ENCODE measurements at regions not wholly inside any gene's neighbourhood (a gene's known extent, or its start where the extent isn't known, plus 50 kb on each side); places are given as distances from the start of the nearest gene placed in this dataset.

DNA sequence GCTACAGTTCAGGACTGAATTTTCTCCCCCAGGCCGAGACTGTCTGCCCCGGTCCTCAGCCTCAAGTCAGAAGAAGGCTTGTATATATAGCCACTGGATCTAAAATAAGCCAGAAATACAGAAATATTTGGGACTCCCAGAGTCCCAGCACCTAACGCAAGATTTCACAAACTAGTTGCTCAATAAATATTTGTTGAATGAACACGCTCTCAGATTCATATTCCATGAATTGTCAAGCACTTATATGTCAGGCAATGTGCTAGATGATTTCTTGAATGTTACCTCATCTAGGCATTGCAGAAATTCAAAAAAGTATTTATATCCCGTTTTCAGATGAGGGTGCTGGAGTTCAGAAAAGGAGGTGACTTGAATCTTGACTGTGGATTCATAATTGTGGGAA, 163.7 kb upstream of the KLHL29 start:
- H3K4me2 ChIP-seq (ENCODE audit: low read length) = no peak overlapping the region
- H3K36me3 ChIP-seq (ENCODE audit: control insufficient read depth, low read length) = no peaks in the 10 kb centered on the region
- no peaks in the 10 kb centered on the region for H3K9me2 ChIP-seq (replicated peaks; ENCODE audit: control insufficient read depth, low read length)
- no peak overlapping the region for H3K4me3 ChIP-seq (ENCODE audit: low read length)
- no peak overlapping the region for H3K27ac ChIP-seq (ENCODE audit: low read depth, low read length)
- no peaks in the 10 kb centered on the region for H3F3A ChIP-seq (ENCODE audit: control insufficient read depth, insufficient read depth)
- no peaks in the 10 kb centered on the region for H3K27me3 ChIP-seq (ENCODE audit: control insufficient read depth, low read length)
- TF ChIP-seq, protein P1, sequence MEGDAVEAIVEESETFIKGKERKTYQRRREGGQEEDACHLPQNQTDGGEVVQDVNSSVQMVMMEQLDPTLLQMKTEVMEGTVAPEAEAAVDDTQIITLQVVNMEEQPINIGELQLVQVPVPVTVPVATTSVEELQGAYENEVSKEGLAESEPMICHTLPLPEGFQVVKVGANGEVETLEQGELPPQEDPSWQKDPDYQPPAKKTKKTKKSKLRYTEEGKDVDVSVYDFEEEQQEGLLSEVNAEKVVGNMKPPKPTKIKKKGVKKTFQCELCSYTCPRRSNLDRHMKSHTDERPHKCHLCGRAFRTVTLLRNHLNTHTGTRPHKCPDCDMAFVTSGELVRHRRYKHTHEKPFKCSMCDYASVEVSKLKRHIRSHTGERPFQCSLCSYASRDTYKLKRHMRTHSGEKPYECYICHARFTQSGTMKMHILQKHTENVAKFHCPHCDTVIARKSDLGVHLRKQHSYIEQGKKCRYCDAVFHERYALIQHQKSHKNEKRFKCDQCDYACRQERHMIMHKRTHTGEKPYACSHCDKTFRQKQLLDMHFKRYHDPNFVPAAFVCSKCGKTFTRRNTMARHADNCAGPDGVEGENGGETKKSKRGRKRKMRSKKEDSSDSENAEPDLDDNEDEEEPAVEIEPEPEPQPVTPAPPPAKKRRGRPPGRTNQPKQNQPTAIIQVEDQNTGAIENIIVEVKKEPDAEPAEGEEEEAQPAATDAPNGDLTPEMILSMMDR (IDR thresholded peaks at IDR 0.05; ENCODE audit: low read depth, low read length, poor library complexity, severe bottlenecking) = no peak
- no peak for TF ChIP-seq EZH2phosphoT487 (IDR thresholded peaks at IDR 0.05; ENCODE audit: borderline replicate concordance, low read length)
- H3K79me2 ChIP-seq (ENCODE audit: control insufficient read depth, low read length) = no peaks in the 10 kb centered on the region
- no peaks in the 10 kb centered on the region for H3K4me1 ChIP-seq (ENCODE audit: control insufficient read depth, low read length)
- H3K9me3 ChIP-seq (ENCODE audit: control insufficient read depth, insufficient read depth, low read length) = no peaks in the 10 kb centered on the region
- H4K20me1 ChIP-seq (ENCODE audit: control insufficient read depth, insufficient read depth, low read depth, low read length) = no peaks in the 10 kb centered on the region

DNA sequence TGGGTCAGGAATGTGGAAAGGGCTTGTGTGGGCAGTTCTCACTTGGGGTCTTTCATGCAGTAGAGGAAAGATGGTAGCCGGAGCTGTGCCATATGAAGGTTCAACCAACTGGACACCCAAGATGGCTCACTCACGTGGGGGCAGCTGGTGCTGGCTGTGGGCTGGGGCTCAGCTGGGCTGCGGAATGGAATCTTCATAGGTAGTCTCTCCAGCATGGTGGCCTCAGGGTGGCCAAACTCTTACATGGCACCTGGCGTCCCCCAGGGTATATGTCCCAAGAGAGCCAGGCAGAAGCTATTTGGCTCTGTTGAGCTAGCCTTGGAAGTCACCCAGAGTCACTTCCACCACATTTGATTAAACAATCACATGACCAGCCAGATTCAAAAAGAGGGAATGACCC, 163.1 kb upstream of the KLHL29 start:
- H3F3A ChIP-seq (ENCODE audit: control insufficient read depth, insufficient read depth) = no peaks in the 10 kb centered on the region
- no peak overlapping the region for H3K27ac ChIP-seq (ENCODE audit: low read depth, low read length)
- TF ChIP-seq, protein P1 (IDR thresholded peaks at IDR 0.05; ENCODE audit: low read depth, low read length, poor library complexity, severe bottlenecking) = no peak
- no peak for TF ChIP-seq EZH2phosphoT487 (IDR thresholded peaks at IDR 0.05; ENCODE audit: borderline replicate concordance, low read length)
- no peaks in the 10 kb centered on the region for H3K36me3 ChIP-seq (ENCODE audit: control insufficient read depth, low read length)
- H3K79me2 ChIP-seq (ENCODE audit: control insufficient read depth, low read length) = no peaks in the 10 kb centered on the region
- no peak overlapping the region for H3K4me3 ChIP-seq (ENCODE audit: low read length)
- no peaks in the 10 kb centered on the region for H3K9me3 ChIP-seq (ENCODE audit: control insufficient read depth, insufficient read depth, low read length)
- H3K27me3 ChIP-seq (ENCODE audit: control insufficient read depth, low read length) = no peaks in the 10 kb centered on the region
- no peaks in the 10 kb centered on the region for H4K20me1 ChIP-seq (ENCODE audit: control insufficient read depth, insufficient read depth, low read depth, low read length)
- no peaks in the 10 kb centered on the region for H3K9me2 ChIP-seq (replicated peaks; ENCODE audit: control insufficient read depth, low read length)
- H3K4me1 ChIP-seq (ENCODE audit: control insufficient read depth, low read length) = no peaks in the 10 kb centered on the region
- no peak overlapping the region for H3K4me2 ChIP-seq (ENCODE audit: low read length)

DNA sequence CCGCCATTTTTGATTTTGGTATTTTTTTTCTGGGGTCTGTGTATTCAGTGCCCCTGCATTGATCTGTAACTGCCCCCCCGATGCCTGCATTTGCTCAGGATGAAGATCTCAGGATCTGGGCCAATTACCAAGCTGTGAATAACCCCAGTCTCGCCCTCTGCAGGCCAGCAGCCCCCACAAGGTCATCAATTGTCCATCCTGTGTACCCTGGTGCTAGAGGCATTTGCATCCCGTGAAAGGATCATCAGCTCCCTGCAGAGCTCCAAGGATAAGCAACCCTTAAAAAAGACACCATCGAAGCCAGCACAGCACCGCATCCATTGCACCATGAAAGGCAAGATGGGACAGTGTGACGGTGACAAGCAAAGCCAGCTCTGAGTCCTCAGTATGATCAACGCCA, 154.1 kb upstream of the KLHL29 start:
- H3K36me3 ChIP-seq (ENCODE audit: control insufficient read depth, low read length) = no peaks in the 10 kb centered on the region
- TF ChIP-seq EZH2phosphoT487 (IDR thresholded peaks at IDR 0.05; ENCODE audit: borderline replicate concordance, low read length) = no peak
- TF ChIP-seq, protein P1 (IDR thresholded peaks at IDR 0.05; ENCODE audit: low read depth, low read length, poor library complexity, severe bottlenecking) = no peak

DNA sequence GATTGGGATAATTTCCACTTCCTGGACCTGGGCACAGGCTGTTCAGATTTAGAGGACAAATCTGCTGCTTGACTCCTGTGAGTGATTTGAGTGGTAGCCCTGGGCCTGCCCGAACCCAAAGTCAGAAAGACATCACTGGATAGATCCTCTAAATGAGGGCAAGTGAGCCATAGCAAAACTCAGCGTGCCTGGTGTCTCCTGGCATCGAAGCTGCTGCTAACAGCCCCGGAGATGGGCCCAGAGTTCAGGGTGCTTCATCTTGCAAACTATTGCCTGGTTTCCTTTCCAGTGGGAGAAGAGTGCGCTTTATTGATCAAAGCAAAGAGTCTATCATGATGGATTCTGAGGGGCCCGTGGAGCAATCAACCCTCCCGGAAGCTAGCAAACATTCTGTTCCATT, 153.1 kb upstream of the KLHL29 start:
- Histone ChIP-seq H3K79me2 (ENCODE audit: control insufficient read depth, low read length) (no peaks in the 10 kb centered on the region), H3K4me3 (ENCODE audit: low read length) (no peak overlapping the region)

More for the DNA sequence above, 154.1 kb upstream of the KLHL29 start:
- Histone ChIP-seq H3K4me2 (ENCODE audit: low read length) (no peak overlapping the region), H3K79me2 (ENCODE audit: control insufficient read depth, low read length) (no peaks in the 10 kb centered on the region), H3K4me3 (ENCODE audit: low read length) (no peak overlapping the region), H3K9me2 (replicated peaks; ENCODE audit: control insufficient read depth, low read length) (no peaks in the 10 kb centered on the region), H3K9me3 (ENCODE audit: control insufficient read depth, insufficient read depth, low read length) (peaks cover 3% of the 10 kb centered on the region; the same call in 1 of the 2 replicates), H3K27ac (ENCODE audit: low read depth, low read length) (no peak overlapping the region), H3K27me3 (ENCODE audit: control insufficient read depth, low read length) (no peaks in the 10 kb centered on the region), H3K4me1 (ENCODE audit: control insufficient read depth, low read length) (no peaks in the 10 kb centered on the region), H4K20me1 (ENCODE audit: control insufficient read depth, insufficient read depth, low read depth, low read length) (no peaks in the 10 kb centered on the region), H3F3A (ENCODE audit: control insufficient read depth, insufficient read depth) (no peaks in the 10 kb centered on the region)

More for the DNA sequence above, 153.1 kb upstream of the KLHL29 start:
- no peaks in the 10 kb centered on the region for H3K9me2 ChIP-seq (replicated peaks; ENCODE audit: control insufficient read depth, low read length)
- no peaks in the 10 kb centered on the region for H3K4me1 ChIP-seq (ENCODE audit: control insufficient read depth, low read length)
- no peak overlapping the region for H3K4me2 ChIP-seq (ENCODE audit: low read length)
- H3K36me3 ChIP-seq (ENCODE audit: control insufficient read depth, low read length) = no peaks in the 10 kb centered on the region
- no peaks in the 10 kb centered on the region for H4K20me1 ChIP-seq (ENCODE audit: control insufficient read depth, insufficient read depth, low read depth, low read length)
- H3K27me3 ChIP-seq (ENCODE audit: control insufficient read depth, low read length) = no peaks in the 10 kb centered on the region
- H3K9me3 ChIP-seq (ENCODE audit: control insufficient read depth, insufficient read depth, low read length) = peaks cover 3% of the 10 kb centered on the region; the same call in 1 of the 2 replicates
- no peaks in the 10 kb centered on the region for H3F3A ChIP-seq (ENCODE audit: control insufficient read depth, insufficient read depth)
- H3K27ac ChIP-seq (ENCODE audit: low read depth, low read length) = no peak overlapping the region
- TF ChIP-seq, protein P1 (IDR thresholded peaks at IDR 0.05; ENCODE audit: low read depth, low read length, poor library complexity, severe bottlenecking) = no peak
- TF ChIP-seq EZH2phosphoT487 (IDR thresholded peaks at IDR 0.05; ENCODE audit: borderline replicate concordance, low read length) = no peak
